CD4-positive, alpha-beta T cell treated with Interleukin-2 at 100 ng/mL for 4 hours (primary cell): ENCODE measurements at regions not wholly inside any gene's neighbourhood (a gene's known extent, or its start where the extent isn't known, plus 50 kb on each side); places are given as distances from the start of the nearest gene placed in this dataset.
"Not testable (repeated sequence)": the region's sequence is repeated elsewhere in the genome, so short reads cannot be mapped to it uniquely, and the experiment has no call there.

Experiments
- DNase-seq: peaks from one replicate; pipeline ENCODE4 v3.0.0-alpha.2; 2020; ENCODE audit warnings: low spot score

GRCh38 chr5:93359296-93359959 lies 221.6 kb downstream of the NR2F1-AS1 start:
- DNase-seq, result no peak

- DNase-seq, result no peak
Observed at GRCh38 chr5:93358176-93358575, 222.8 kb downstream of the NR2F1-AS1 start.

DNA sequence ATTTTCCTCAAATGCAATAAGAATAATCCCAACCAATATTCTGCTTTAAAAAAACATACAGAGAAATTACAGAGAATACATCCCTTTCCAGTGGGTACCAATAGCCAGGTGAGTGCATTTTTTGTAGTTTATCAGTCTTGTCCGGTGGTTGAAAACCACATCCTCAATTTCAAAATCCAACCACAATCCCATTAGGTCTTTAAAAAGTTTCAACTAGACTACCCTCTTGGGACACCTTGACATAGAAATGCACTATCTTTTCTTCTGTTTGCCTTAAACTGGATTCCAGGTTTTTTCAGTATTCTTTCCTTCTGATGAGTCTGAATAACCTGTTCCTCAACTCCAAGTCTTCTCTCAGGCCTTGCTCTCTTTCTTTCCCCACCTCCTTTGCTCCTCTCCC lies 223.3 kb downstream of the NR2F1-AS1 start:
- DNase-seq, result no peak

- DNase-seq, result no peak
Observed at GRCh38 chr5:93355691-93356090, 225.3 kb downstream of the NR2F1-AS1 start.

- no peak for DNase-seq
Observed at GRCh38 chr5:93352186-93352585, 228.8 kb downstream of the NR2F1-AS1 start.

DNA sequence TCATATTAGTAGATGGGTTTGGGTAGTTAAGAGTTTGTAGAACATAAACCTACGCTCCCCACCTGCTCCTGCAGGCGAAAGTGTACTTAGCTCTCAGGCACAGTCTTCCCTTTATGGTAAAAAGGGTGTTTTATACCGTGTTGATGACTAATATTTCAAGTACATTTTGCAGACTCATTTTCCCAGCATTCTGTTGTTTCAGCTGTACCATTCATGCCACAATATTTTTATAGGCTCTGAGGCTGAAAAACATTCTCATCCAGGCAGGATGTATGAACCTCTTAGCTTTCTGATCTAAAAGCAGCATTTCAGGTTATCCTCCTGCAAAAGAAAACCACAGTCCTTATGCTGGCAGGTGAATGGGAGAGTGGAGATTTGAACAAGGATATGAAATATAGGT lies 231.4 kb downstream of the NR2F1-AS1 start:
- no peak for DNase-seq

GRCh38 chr5:93348231-93348630 lies 232.8 kb downstream of the NR2F1-AS1 start:
- DNase-seq, result no peak

DNA sequence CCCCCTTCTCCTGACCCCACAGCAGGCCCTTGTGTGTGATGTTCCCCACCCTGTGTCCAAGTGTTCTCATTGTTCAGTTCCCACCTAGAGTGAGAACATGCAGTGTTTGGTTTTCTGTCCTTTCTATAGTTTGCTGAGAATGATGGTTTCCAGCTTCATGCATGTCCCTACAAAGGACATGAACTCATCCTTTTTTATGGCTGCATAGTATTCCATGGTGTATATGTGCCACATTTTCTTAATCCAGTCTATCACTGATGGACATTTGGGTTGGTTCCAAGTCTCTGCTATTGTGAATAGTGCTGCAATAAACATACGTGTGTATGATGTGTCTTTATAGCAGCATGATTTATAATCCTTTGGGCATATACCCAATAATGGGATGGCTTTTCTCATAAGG lies 234.2 kb downstream of the NR2F1-AS1 start:
- DNase-seq, result not testable (repeated sequence)

- no peak for DNase-seq
Observed at GRCh38 chr5:93346301-93346700, 234.7 kb downstream of the NR2F1-AS1 start.

GRCh38 chr5:93343570-93343969 lies 237.4 kb downstream of the NR2F1-AS1 start:
- DNase-seq, result no peak

DNA sequence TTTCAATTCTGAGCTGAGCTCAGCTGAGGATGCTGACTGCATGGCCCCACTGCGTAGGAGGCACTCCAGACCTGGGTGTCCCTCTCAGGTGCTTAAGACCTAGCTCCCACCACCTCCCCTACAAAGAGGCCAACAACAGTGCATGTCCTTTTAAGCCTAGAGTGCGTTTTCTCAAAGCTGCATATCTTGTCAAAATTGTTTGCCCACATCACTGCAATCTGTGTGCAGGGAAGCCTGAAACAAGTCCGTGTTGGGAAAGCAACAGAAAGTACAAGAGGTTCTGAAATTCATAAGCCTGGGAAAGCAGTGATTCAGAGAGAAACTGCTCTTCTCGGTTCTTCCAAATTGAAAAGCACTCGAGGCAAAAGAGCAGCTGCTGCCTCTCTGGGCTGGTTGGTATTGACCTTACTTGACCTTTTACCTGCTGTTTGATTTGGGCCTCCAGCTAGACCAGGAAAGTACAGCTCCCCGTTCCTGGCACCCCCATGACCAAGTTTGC lies 238.4 kb downstream of the NR2F1-AS1 start:
- DNase-seq, result no peak

- no peak for DNase-seq
Observed at GRCh38 chr5:93340881-93341280, 240.1 kb downstream of the NR2F1-AS1 start.

DNA sequence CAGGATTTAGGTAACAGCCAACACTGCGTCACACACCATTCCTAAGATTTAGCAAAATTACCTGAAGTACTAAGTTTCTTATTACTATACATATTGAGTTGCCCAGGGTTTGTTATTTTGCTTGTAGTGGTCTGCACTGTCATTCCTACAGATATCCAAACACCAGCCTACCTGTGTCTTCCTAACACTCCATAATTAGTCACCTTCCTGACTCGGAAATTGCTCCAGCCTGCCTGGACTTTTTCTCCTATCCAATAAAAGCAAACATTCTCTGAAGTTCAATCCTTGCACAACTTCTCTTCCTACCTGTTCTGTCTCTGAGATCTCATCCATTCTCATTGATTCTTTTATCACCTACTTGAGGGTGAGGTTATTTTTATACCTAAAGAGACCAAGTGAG lies 243.9 kb downstream of the NR2F1-AS1 start:
- no peak for DNase-seq

DNA sequence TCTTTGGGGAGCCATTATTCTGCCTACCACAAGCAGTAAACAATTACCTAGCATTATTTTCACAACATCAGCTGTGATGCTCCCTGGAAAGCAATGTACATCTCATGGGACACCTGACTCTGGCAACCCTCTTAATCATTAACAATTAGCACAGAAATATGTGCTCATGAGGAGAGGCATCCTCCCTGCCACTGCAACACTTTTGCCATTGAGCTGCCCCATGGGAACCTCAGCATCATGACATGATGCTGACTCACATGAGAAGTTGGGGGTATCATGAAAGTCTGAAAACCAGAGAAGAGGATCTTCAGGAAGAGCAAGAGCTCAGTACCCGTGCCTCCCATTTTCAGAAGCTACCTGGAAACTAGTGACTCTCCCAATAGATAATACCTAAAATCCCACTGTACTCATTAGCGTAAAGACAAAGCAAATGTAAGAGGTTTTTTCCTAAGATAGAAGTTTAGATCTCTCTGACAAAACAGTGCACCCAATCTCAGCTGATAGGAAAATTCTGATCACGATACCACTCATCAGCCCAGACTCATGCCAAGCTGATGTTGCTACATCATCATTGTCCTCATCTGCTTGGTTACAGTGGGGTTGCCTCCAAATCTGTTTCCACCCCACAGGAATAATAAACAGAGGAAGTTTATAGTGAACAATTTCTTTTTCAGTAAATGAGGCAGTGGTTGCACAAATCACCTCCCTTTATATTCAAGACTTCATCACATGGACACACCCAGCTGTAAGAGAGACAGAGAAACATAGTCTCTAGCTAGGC lies 244.5 kb downstream of the NR2F1-AS1 start:
- no peak for DNase-seq

DNA sequence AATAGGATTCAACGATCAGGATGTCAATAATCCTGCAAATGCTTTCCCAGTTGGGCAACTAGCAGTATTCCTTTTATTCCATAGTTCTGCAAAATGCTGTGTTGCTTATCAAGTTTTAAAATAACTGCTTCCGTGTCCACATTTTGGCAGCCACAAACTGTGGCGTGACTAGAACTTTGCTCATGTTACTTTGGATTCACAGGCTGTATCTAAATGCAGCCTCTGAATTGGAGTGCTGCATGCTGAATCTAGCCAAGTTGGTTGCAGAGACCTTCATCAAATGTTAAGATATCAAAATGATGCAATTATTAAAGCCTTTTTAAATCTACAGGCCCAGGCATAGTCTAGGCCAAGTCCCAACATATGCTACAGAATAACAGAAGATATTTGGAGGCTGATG lies 249.2 kb downstream of the NR2F1-AS1 start:
- no peak for DNase-seq

DNA sequence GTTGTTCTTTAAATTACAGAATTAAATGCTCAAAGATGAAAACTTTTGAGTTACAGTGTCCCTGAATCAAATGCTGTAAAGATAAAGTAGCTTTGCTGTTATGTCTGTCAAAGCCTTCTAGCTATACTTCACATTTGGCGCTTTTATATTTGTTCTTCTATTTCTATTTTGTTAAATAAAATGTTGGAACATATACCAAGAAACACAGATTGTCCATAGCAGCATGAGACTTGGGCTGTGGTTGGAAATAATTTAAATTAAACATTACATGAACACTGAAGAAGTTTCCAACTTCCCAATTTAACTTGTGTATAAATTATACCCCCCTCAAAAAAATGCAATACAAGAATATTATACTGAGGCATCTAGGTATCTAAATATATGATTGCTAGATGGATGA lies 249.8 kb downstream of the NR2F1-AS1 start:
- no peak for DNase-seq

DNA sequence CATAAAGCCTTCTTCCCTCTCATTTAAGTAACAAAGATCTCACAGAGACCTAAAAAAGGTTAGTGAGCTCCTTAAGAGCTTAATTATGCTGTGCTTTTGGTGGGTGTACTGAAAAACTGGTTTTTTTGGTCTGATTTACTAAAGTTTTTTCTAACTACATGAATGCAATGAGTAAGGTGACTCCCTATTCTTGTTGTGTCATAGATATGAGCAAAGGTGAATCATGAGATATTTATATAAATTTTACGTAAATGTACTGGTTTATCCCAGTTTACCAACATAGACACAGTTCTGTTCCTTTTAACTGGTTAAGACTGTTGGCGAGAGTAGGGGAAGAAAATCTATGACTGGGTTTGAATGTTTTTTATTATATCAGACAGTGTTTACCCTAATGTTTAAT lies 250.5 kb downstream of the NR2F1-AS1 start:
- DNase-seq, result no peak

DNA sequence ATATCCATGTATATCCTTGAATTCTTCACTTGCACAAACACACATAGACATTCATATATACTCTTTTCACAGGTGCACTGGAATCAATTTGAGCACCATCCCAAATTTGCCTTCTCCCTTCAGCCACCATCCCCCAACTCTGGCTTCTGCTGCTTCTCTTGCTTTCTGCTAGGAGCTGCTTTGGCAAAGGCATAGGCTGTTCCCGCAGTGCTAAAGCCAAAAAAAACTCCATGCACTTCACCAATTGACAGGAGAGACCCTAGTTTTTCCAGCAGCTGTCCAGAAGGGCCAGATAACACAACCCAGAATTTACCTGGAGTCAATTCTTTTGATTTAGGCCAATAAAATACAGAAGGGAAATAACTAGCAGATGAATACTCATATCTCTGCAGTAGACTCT lies 251.3 kb downstream of the NR2F1-AS1 start:
- no peak for DNase-seq

DNA sequence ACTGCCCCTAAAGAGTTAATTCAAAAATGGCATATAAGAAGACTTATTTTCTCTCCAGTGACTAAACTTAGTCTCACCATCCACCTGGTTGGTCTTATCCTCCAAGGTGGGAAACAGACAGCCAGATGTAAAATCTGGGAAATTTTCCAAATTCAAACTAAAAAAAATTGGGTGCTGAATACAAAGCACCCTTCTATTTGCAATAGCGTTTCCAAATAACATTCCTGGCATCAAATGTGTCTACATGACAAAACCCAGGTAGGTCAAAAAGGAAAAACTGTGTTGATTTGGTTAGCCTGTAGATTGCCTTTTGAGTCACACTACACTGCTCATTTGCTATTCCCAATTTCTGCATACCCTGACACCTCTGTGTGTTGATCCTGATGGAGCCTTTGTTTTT lies 252.2 kb downstream of the NR2F1-AS1 start:
- DNase-seq, result no peak

GRCh38 chr5:93327605-93328004 lies 253.4 kb downstream of the NR2F1-AS1 start:
- no peak for DNase-seq

GRCh38 chr5:93325946-93326345 lies 255.1 kb downstream of the NR2F1-AS1 start:
- no peak for DNase-seq

DNA sequence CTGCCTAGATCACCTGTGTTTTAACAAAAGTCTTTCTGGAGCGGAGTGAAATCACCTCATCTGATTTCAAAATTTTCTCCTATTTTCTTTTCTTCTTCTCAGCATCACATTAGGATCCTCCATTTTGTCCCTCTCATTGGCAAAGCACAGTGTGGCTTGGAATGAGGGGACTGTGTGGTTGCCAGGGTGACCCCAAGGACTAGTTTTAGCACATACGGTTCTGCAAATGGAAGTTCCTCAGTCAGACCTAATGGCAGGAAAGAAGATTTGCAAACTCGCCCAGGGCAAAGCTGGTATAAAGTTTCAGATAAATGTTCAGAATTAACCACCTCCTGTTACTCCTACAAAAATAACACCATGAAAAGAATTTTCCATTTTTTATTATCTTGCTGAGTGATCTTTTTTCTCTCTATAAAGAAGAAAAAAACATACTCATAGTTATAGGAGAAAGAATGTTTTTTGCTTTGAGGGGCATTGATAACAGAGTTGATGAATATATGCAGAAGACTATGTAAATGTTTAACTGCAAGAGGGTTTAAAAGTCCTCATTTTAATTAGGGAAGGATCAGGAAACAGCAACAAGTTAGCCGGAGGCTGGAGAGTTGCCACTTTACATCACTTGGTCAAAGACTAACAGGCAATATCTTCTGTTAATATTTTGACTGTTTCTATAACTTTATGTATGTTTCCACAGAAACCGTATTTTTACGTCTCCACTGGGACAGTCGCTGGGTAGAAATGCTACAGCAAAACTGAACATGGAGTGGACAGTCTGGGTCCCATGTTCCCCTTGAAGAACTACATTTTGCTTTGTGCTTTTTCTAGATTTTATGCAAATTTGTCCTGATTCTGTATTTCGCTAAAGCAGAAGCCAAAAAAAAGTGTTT lies 257.8 kb downstream of the NR2F1-AS1 start:
- DNase-seq, result no peak
